ENCODE measurements at regions not wholly inside any gene's neighbourhood (a gene's known extent, or its start where the extent isn't known, plus 50 kb on each side); places are given as distances from the start of the nearest gene placed in this dataset.

- TF ChIP-seq YY1 (IDR thresholded peaks at IDR 0.05; ENCODE audit: low read depth) = no peak
- no peak for TF ChIP-seq REST (IDR thresholded peaks at IDR 0.05; ENCODE audit: low read depth)
- no peak for TF ChIP-seq USF1 (IDR thresholded peaks at IDR 0.05)
- no peak for TF ChIP-seq NFIC (IDR thresholded peaks at IDR 0.05)
- TF ChIP-seq FOXM1 (IDR thresholded peaks at IDR 0.05; ENCODE audit: borderline replicate concordance, low read depth) = no peak
- TF ChIP-seq TAF1 (IDR thresholded peaks at IDR 0.05; ENCODE audit: low read depth) = no peak
- TF ChIP-seq CEBPB (IDR thresholded peaks at IDR 0.05) = no peak
- TF ChIP-seq RAD21 (IDR thresholded peaks at IDR 0.05; ENCODE audit: low read depth) = no peak
- TF ChIP-seq EP300 (IDR thresholded peaks at IDR 0.05; ENCODE audit: borderline replicate concordance) = no peak
- TF ChIP-seq MAX (IDR thresholded peaks at IDR 0.05) = no peak
- TF ChIP-seq TCF12 (IDR thresholded peaks at IDR 0.05; ENCODE audit: low read depth) = no peak
These were observed 1115.7 kb downstream of the TMEM121 start for GRCh38 chr14:106642090-106642489.
